Glutamatergic neuron (in vitro differentiated cells): ENCODE measurements at regions not wholly inside any gene's neighbourhood (a gene's known extent, or its start where the extent isn't known, plus 50 kb on each side); places are given as distances from the start of the nearest gene placed in this dataset.
"Not testable (repeated sequence)": the region's sequence is repeated elsewhere in the genome, so short reads cannot be mapped to it uniquely, and the experiment has no call there.

Experiments used
- DNase-seq: peaks from one replicate; pipeline ENCODE4 v3.0.0; 2022
- H3K27ac Mint-ChIP-seq: one replicate; pipeline ENCODE4 v1.8.0; 2020; ENCODE audit warnings: mild to moderate bottlenecking, mixed read lengths, inconsistent platforms; ENCODE audit not compliant: unreplicated experiment
- H3K27me3 Mint-ChIP-seq: one replicate; pipeline ENCODE4 v1.8.0; 2020; ENCODE audit warnings: mild to moderate bottlenecking, moderate library complexity, mixed read lengths, inconsistent platforms; ENCODE audit not compliant: unreplicated experiment
- H3K36me3 Mint-ChIP-seq: one replicate; pipeline ENCODE4 v1.8.0; 2020; ENCODE audit warnings: mild to moderate bottlenecking, mixed read lengths, inconsistent platforms; ENCODE audit not compliant: unreplicated experiment
- H3K4me1 Mint-ChIP-seq: one replicate; pipeline ENCODE4 v1.8.0; 2020; ENCODE audit warnings: mild to moderate bottlenecking, low read depth, mixed read lengths, inconsistent platforms; ENCODE audit not compliant: unreplicated experiment
- H3K4me3 Mint-ChIP-seq: one replicate; pipeline ENCODE4 v1.8.0; 2020; ENCODE audit warnings: mild to moderate bottlenecking, mixed read lengths, inconsistent platforms; ENCODE audit not compliant: unreplicated experiment
- H3K9me3 Mint-ChIP-seq: one replicate; pipeline ENCODE4 v1.8.0; 2020; ENCODE audit warnings: mild to moderate bottlenecking, moderate library complexity, mixed read lengths, inconsistent platforms; ENCODE audit not compliant: unreplicated experiment
- CTCF ChIP-seq: fragments of 200-600 bp; sonication (generic); IDR thresholded peaks from one replicate; pipeline ENCODE4 v1.5.0; 2021; ENCODE audit not compliant: partially characterized antibody, unreplicated experiment

- H3K4me1 Mint-ChIP-seq: no peaks in the 10 kb centered on the region
- peaks cover 2% of the 10 kb centered on the region for H3K27me3 Mint-ChIP-seq
- no peak overlapping the region for H3K4me3 Mint-ChIP-seq
- TF ChIP-seq CTCF: no peak
- H3K27ac Mint-ChIP-seq: no peak overlapping the region
- H3K36me3 Mint-ChIP-seq: no peaks in the 10 kb centered on the region
- H3K9me3 Mint-ChIP-seq: no peaks in the 10 kb centered on the region
- DNase-seq: no peak
These were observed 682.6 kb downstream of the ZBBX start for GRCh38 chr3:166697495-166697894.

- Mint-ChIP-seq H3K9me3 (no peaks in the 10 kb centered on the region), H3K27ac (no peak overlapping the region), H3K36me3 (no peaks in the 10 kb centered on the region), H3K4me3 (no peak overlapping the region), H3K27me3 (peaks cover 2% of the 10 kb centered on the region), H3K4me1 (no peaks in the 10 kb centered on the region)
- no peak for DNase-seq
- TF ChIP-seq CTCF: no peak
These were observed 684.0 kb downstream of the ZBBX start for GRCh38 chr3:166696103-166696502.

GRCh38 chr3:166688665-166689064 is 691.4 kb downstream of the ZBBX start:
- H3K4me3 Mint-ChIP-seq: no peak overlapping the region

GRCh38 chr3:166685246-166685645 is 694.9 kb downstream of the ZBBX start:
- DNase-seq: no peak
- no peaks in the 10 kb centered on the region for H3K27me3 Mint-ChIP-seq
- H3K4me1 Mint-ChIP-seq: no peaks in the 10 kb centered on the region
- no peaks in the 10 kb centered on the region for H3K36me3 Mint-ChIP-seq
- TF ChIP-seq CTCF: no peak
- H3K4me3 Mint-ChIP-seq: no peak overlapping the region
- no peaks in the 10 kb centered on the region for H3K9me3 Mint-ChIP-seq
- H3K27ac Mint-ChIP-seq: no peak overlapping the region

More at GRCh38 chr3:166688665-166689064, 691.4 kb downstream of the ZBBX start:
- H3K4me1 Mint-ChIP-seq: no peaks in the 10 kb centered on the region
- no peak overlapping the region for H3K27ac Mint-ChIP-seq
- H3K36me3 Mint-ChIP-seq: no peaks in the 10 kb centered on the region
- no peak for TF ChIP-seq CTCF
- DNase-seq: no peak
- no peaks in the 10 kb centered on the region for H3K27me3 Mint-ChIP-seq
- H3K9me3 Mint-ChIP-seq: no peaks in the 10 kb centered on the region

GRCh38 chr3:166684077-166684476 is 696.0 kb downstream of the ZBBX start:
- not testable (repeated sequence) for DNase-seq, H3K9me3 Mint-ChIP-seq, H3K4me1 Mint-ChIP-seq, H3K27me3 Mint-ChIP-seq, H3K36me3 Mint-ChIP-seq, H3K27ac Mint-ChIP-seq, H3K4me3 Mint-ChIP-seq

GRCh38 chr3:166669781-166670180 is 710.3 kb downstream of the ZBBX start:
- Mint-ChIP-seq H3K4me1 (no peaks in the 10 kb centered on the region), H3K9me3 (no peaks in the 10 kb centered on the region), H3K27ac (no peak overlapping the region), H3K4me3 (no peak overlapping the region), H3K36me3 (no peaks in the 10 kb centered on the region), H3K27me3 (no peaks in the 10 kb centered on the region)
- no peak for TF ChIP-seq CTCF
- no peak for DNase-seq
